K562 (cell line): ENCODE measurements at regions not wholly inside any gene's neighbourhood (a gene's known extent, or its start where the extent isn't known, plus 50 kb on each side); places are given as distances from the start of the nearest gene placed in this dataset.

Experiments
- ATAC-seq: fragments of 200-7000 bp; cut with Tn5 transposase; 3 replicates; pipeline ENCODE4 v1.9.1; 2020; ENCODE audit warnings: moderate library complexity
- BruUV-seq: library from RNA; stranded (reverse); fragments of 400-500 nt; replicated peaks from 2 replicates; lab custom pipeline; 2021; lab: Mats Ljungman, UMichigan
- CTCF ChIA-PET: fragments of 300-600 bp; formaldehyde crosslinking; extraction: SDS; loops from one replicate; lab custom pipeline; 2021; ENCODE audit warnings: low intra/inter-chr PET ratio; lab: Yijun Ruan, JAX
- POLR2A ChIA-PET: fragments of 300-600, 350-650 bp; sonication (Branson Sonifier 250); formaldehyde crosslinking; extraction: SDS; loops from one replicate; lab custom pipeline; 2021; ENCODE audit warnings: antibody characterized with exemption, inconsistent platforms; lab: Yijun Ruan, JAX
- DNase-seq, 4 experiments: peaks; one replicate each; pipeline versions ENCODE4 v3.0.0 to v3.0.0-alpha.2; 2011 to 2018; ENCODE audit warnings: low spot score in 3 of 4, mixed read lengths in 3 of 4; ENCODE audit errors: extremely low read depth in 1 of 4
- FAIRE-seq: peaks from 2 replicates; lab custom pipeline; 2011; peaks lifted over from hg19 to GRCh38; lab: Jason Lieb, UNC
- H2AFZ ChIP-seq: 2 replicates; pipeline ENCODE4 v1.6.0; 2011; ENCODE audit warnings: low read depth, low read length, control low read depth, inconsistent platforms
- H3K27ac ChIP-seq: fragments of 200-600 bp; 3 replicates; pipeline ENCODE4 v1.8.0; 2011; ENCODE audit warnings: low read depth, mild to moderate bottlenecking, control low read depth, inconsistent platforms, low read length, moderate library complexity, mixed read lengths; ENCODE audit errors: extremely low read depth
- H3K27me3 ChIP-seq, 2 experiments: fragments of 300-600 bp in 1 of 2; 2 replicates in 1 of 2; 3 replicates in 1 of 2; pipeline versions ENCODE4 v1.6.0 to v1.8.0; 2011; ENCODE audit warnings: inconsistent platforms in 2 of 2, low read length in 2 of 2, mild to moderate bottlenecking in 1 of 2, mixed read lengths in 1 of 2, moderate library complexity in 1 of 2; ENCODE audit not compliant: control insufficient read depth in 2 of 2, insufficient read depth in 2 of 2
- H3K36me3 ChIP-seq: fragments of 300-600 bp; 3 replicates; pipeline ENCODE4 v1.8.0; 2011; ENCODE audit warnings: mild to moderate bottlenecking, low read length, inconsistent platforms; ENCODE audit not compliant: control insufficient read depth, insufficient read depth
- H3K4me1 ChIP-seq, 2 experiments: fragments of 200-600 bp in 1 of 2; replicated peaks in 1 of 2; 2 replicates in 1 of 2; 3 replicates in 1 of 2; pipeline versions ENCODE4 v1.5.1 to v1.8.0; 2011; ENCODE audit warnings: inconsistent platforms in 2 of 2, low read length in 2 of 2, mild to moderate bottlenecking in 1 of 2, mixed read lengths in 1 of 2, moderate library complexity in 1 of 2; ENCODE audit not compliant: control insufficient read depth in 2 of 2, insufficient read depth in 2 of 2
- H3K4me2 ChIP-seq: 2 replicates; pipeline ENCODE4 v1.6.1; 2011; ENCODE audit warnings: low read length, control low read depth, inconsistent platforms, mixed read lengths; ENCODE audit not compliant: insufficient read depth
- H3K4me3 ChIP-seq: fragments of 200-600 bp; sonication (generic), shearing (Covaris generic); 2 replicates; pipeline ENCODE4 v1.5.1; 2016; ENCODE audit warnings: control low read depth, inconsistent platforms
- H3K79me2 ChIP-seq: fragments of 200-600 bp; 3 replicates; pipeline ENCODE4 v1.8.0; 2011; ENCODE audit warnings: low read length, inconsistent platforms; ENCODE audit not compliant: control insufficient read depth, insufficient read depth
- H3K9ac ChIP-seq, 2 experiments: 2 replicates each; pipeline versions ENCODE4 v1.6.0 to v1.6.1; 2011; ENCODE audit warnings: low read depth in 2 of 2, low read length in 2 of 2, control low read depth in 1 of 2, inconsistent platforms in 1 of 2, mild to moderate bottlenecking in 1 of 2, mixed read lengths in 1 of 2; ENCODE audit not compliant: insufficient read depth in 1 of 2
- H3K9me1 ChIP-seq: one replicate; pipeline ENCODE4 v1.6.0; 2011; ENCODE audit warnings: inconsistent platforms, mild to moderate bottlenecking, low read length, moderate library complexity; ENCODE audit not compliant: control insufficient read depth, insufficient read depth
- H3K9me3 ChIP-seq: replicated peaks from 2 replicates; pipeline ENCODE4 v1.5.1; 2011; ENCODE audit warnings: low read depth, low read length, inconsistent platforms; ENCODE audit not compliant: control insufficient read depth, insufficient read depth
- H4K20me1 ChIP-seq: replicated peaks from 2 replicates; pipeline ENCODE4 v1.6.1; 2011; ENCODE audit warnings: low read length, inconsistent platforms, mixed read lengths; ENCODE audit not compliant: control insufficient read depth, insufficient read depth
- FOXP1 ChIP-seq: sonication (generic); formaldehyde crosslinking; IDR thresholded peaks from 2 replicates; pipeline ENCODE4 v1.8.0; 2022; ENCODE audit warnings: mild to moderate bottlenecking, missing genetic modification reagents
- HMGN3 ChIP-seq: IDR thresholded peaks from 2 replicates; pipeline ENCODE4 v1.6.1; 2011; ENCODE audit warnings: borderline replicate concordance, low read depth, mild to moderate bottlenecking, mixed read lengths, low read length; ENCODE audit not compliant: insufficient read length; ENCODE audit errors: extremely low read depth
- KDM4B ChIP-seq, 2 experiments: fragments of 450-650 bp in 1 of 2; sonication (generic) in 1 of 2; IDR thresholded peaks; 2 replicates each; pipeline ENCODE4 v1.6.1; 2016 to 2017; ENCODE audit warnings: borderline replicate concordance in 2 of 2, antibody characterized with exemption in 1 of 2, low read depth in 1 of 2, mild to moderate bottlenecking in 1 of 2
- LARP7 ChIP-seq: fragments of 450-650 bp; IDR thresholded peaks from 2 replicates; pipeline ENCODE4 v1.6.1; 2016
- MYBL2 ChIP-seq, 2 experiments: fragments of 450-650 bp in 1 of 2; sonication (generic) in 1 of 2; formaldehyde crosslinking in 1 of 2; IDR thresholded peaks; 2 replicates each; pipeline versions ENCODE4 v1.6.1 to v1.8.1; 2017 to 2022; ENCODE audit warnings: borderline replicate concordance in 1 of 2, inconsistent platforms in 1 of 2, low read depth in 1 of 2, mild to moderate bottlenecking in 1 of 2, missing genetic modification reagents in 1 of 2, moderate library complexity in 1 of 2
- RBM15 ChIP-seq: fragments of 200-400 bp; formaldehyde crosslinking; IDR thresholded peaks from 2 replicates; pipeline ENCODE4 v1.6.1; 2018; ENCODE audit warnings: mild to moderate bottlenecking, low read length, moderate library complexity; ENCODE audit not compliant: insufficient read depth
- SP1 ChIP-seq: sonication (generic); formaldehyde crosslinking; IDR thresholded peaks from 2 replicates; pipeline ENCODE4 v1.8.1; 2022; ENCODE audit warnings: mild to moderate bottlenecking, missing genetic modification reagents
- ZC3H11A ChIP-seq: IDR thresholded peaks from 2 replicates; pipeline ENCODE4 v1.6.1; 2012; ENCODE audit warnings: low read depth, low read length, improper control_type of control experiment
- ZFP30 ChIP-seq: fragments of 250-450 bp; sonication (Bioruptor Pico); IDR thresholded peaks from 2 replicates; pipeline ENCODE4 v1.8.0; 2022; ENCODE audit warnings: moderate library complexity, mild to moderate bottlenecking, inconsistent platforms, borderline replicate concordance
- ZNF12 ChIP-seq: sonication (generic); formaldehyde crosslinking; IDR thresholded peaks from 2 replicates; pipeline ENCODE4 v1.4.0; 2020; ENCODE audit warnings: mild to moderate bottlenecking, missing genetic modification reagents
- ZNF134 ChIP-seq: fragments of 250-450 bp; sonication (Bioruptor Pico); conservative IDR thresholded peaks from 2 replicates; pipeline ENCODE4 v1.4.0; 2020
- ZNF780A ChIP-seq: fragments of 250-450 bp; sonication (Bioruptor Pico); IDR thresholded peaks from 2 replicates; pipeline ENCODE4 v1.5.0; 2021; ENCODE audit warnings: mild to moderate bottlenecking
- WGBS: fragments of 100-300 bp; shearing (Covaris generic); methylation state at CpG from one replicate; pipeline ENCODE4 v1.1.6; 2016; ENCODE audit warnings: low coverage, mixed read lengths; ENCODE audit not compliant: insufficient coverage; ENCODE audit errors: missing lambda C conversion rate; 5-methylcytosine and 5-hydroxymethylcytosine counted together
- in situ Hi-C: fragments of 300-500 bp; cut with MboI; formaldehyde crosslinking; loops from 4 replicates; pipeline ENCODE4 v1.15.0; 2018; ENCODE audit warnings: inconsistent platforms, mixed read lengths
- intact Hi-C: fragments of 100-400 bp; cut with micrococcal nuclease; formaldehyde crosslinking; loops from 2 replicates; pipeline ENCODE4 v1.14.2; 2022
- TF ChIP-seq, protein P1 (sequence below): fragments of 450-650 bp; IDR thresholded peaks from 2 replicates; pipeline ENCODE4 v1.6.1; 2018; ENCODE audit not compliant: partially characterized antibody
- TF ChIP-seq, protein P2 (sequence below): fragments of 250-450 bp; sonication (Bioruptor Pico); IDR thresholded peaks from 2 replicates; pipeline ENCODE4 v1.9.0; 2021; ENCODE audit warnings: mild to moderate bottlenecking, inconsistent platforms

DNA sequence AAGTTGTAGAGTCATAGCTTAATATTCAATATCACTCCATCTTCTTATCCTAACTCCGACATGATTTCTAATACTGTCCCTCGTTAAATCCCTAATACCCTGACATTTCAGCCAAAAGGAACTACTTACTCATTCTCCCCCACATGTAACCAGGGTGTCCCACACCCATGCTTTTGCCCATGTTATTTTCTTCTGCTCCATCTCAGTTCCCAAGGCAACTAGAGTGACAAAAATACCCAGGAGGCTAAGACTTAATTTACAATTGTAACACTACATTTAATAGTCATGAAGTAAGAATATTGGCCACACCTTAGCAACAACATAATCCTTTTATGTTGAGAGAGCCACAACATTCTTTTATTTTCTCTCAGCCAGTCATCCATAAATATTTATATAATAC, 248.5 kb upstream of the TGFBR2 start (continued):
- TF ChIP-seq, protein P1, sequence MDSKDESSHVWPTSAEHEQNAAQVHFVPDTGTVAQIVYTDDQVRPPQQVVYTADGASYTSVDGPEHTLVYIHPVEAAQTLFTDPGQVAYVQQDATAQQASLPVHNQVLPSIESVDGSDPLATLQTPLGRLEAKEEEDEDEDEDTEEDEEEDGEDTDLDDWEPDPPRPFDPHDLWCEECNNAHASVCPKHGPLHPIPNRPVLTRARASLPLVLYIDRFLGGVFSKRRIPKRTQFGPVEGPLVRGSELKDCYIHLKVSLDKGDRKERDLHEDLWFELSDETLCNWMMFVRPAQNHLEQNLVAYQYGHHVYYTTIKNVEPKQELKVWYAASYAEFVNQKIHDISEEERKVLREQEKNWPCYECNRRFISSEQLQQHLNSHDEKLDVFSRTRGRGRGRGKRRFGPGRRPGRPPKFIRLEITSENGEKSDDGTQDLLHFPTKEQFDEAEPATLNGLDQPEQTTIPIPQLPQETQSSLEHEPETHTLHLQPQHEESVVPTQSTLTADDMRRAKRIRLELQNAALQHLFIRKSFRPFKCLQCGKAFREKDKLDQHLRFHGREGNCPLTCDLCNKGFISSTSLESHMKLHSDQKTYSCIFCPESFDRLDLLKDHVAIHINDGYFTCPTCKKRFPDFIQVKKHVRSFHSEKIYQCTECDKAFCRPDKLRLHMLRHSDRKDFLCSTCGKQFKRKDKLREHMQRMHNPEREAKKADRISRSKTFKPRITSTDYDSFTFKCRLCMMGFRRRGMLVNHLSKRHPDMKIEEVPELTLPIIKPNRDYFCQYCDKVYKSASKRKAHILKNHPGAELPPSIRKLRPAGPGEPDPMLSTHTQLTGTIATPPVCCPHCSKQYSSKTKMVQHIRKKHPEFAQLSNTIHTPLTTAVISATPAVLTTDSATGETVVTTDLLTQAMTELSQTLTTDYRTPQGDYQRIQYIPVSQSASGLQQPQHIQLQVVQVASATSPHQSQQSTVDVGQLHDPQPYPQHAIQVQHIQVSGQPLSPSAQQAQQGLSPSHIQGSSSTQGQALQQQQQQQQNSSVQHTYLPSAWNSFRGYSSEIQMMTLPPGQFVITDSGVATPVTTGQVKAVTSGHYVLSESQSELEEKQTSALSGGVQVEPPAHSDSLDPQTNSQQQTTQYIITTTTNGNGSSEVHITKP: no peak
- TF ChIP-seq ZNF134 (CRISPR knock-in tag) (no peak), ZNF12 (CRISPR knock-in tag) (no peak), FOXP1 (no peak), ZFP30 (CRISPR knock-in tag) (no peak), KDM4B (IDR thresholded peaks at IDR 0.05; ENCODE audit: borderline replicate concordance in 2 of 2, low read depth in 1 of 2) (no peak)

DNA sequence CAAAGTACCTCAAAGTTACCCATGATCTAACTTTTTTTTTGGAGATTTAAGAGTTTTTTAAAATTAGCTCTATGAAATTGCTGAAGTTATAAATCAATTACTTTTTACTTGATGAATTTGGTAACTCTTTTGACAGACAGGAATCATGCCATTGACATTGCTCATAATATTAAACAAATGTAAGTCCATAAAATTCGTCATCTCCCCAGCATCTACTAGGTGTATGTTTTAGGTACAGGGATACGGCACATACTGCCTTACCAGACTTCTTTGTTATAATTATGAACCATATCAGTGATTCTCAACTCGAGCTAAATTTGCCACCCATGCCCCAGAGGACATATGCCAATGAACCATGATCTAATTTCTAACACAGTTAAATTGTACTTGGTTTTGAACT, 247.5 kb upstream of the TGFBR2 start:
- H3K36me3 ChIP-seq: no peaks in the 10 kb centered on the region
- WGBS: 4% methylated on average over 3 of the region's 3 CpGs
- BruUV-seq: no TSS peak
- no peaks in the 10 kb centered on the region for H3K9me3 ChIP-seq
- H3K79me2 ChIP-seq: no peaks in the 10 kb centered on the region
- ChIA-PET CTCF (no interaction called here), POLR2A (interaction anchor here (0.6 kb wide), 1 partner anchor 751 kb away, joined by 3 read pairs; no protein-coding TSS in a partner anchor)
- in situ Hi-C loops (no loop called here), intact Hi-C loops (no loop called here)
- H3K9ac ChIP-seq: no peak overlapping the region
- H3K27me3 ChIP-seq: no peaks in the 10 kb centered on the region
- no peaks in the 10 kb centered on the region for H3K4me1 ChIP-seq
- no peaks in the 10 kb centered on the region for H3K9me1 ChIP-seq
- no peak overlapping the region for H2AFZ ChIP-seq
- no peaks in the 10 kb centered on the region for H4K20me1 ChIP-seq
- no peak for ATAC-seq
- H3K27ac ChIP-seq: no peak overlapping the region
- DNase-seq: no peak
- H3K4me3 ChIP-seq: no peak overlapping the region
- no peak overlapping the region for H3K4me2 ChIP-seq
- FAIRE-seq: peak; percentile 46
- TF ChIP-seq ZC3H11A (no peak), ZNF780A (CRISPR knock-in tag) (no peak), SP1 (CRISPR knock-in tag) (no peak), MYBL2 (IDR thresholded peaks at IDR 0.05; ENCODE audit: low read depth) (no peak), MYBL2 (CRISPR knock-in tag; IDR thresholded peaks at IDR 0.05; ENCODE audit: borderline replicate concordance) (no peak), LARP7 (no peak), HMGN3 (no peak), RBM15 (no peak)
- TF ChIP-seq, protein P2, sequence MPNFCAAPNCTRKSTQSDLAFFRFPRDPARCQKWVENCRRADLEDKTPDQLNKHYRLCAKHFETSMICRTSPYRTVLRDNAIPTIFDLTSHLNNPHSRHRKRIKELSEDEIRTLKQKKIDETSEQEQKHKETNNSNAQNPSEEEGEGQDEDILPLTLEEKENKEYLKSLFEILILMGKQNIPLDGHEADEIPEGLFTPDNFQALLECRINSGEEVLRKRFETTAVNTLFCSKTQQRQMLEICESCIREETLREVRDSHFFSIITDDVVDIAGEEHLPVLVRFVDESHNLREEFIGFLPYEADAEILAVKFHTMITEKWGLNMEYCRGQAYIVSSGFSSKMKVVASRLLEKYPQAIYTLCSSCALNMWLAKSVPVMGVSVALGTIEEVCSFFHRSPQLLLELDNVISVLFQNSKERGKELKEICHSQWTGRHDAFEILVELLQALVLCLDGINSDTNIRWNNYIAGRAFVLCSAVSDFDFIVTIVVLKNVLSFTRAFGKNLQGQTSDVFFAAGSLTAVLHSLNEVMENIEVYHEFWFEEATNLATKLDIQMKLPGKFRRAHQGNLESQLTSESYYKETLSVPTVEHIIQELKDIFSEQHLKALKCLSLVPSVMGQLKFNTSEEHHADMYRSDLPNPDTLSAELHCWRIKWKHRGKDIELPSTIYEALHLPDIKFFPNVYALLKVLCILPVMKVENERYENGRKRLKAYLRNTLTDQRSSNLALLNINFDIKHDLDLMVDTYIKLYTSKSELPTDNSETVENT (CRISPR knock-in tag): no peak
